Effector CD4-positive, alpha-beta T cell (primary cell): ENCODE measurements at regions not wholly inside any gene's neighbourhood (a gene's known extent, or its start where the extent isn't known, plus 50 kb on each side); places are given as distances from the start of the nearest gene placed in this dataset.

Experiments used
- DNase-seq: peaks from one replicate; pipeline ENCODE4 v3.0.0-alpha.2; 2020

DNA sequence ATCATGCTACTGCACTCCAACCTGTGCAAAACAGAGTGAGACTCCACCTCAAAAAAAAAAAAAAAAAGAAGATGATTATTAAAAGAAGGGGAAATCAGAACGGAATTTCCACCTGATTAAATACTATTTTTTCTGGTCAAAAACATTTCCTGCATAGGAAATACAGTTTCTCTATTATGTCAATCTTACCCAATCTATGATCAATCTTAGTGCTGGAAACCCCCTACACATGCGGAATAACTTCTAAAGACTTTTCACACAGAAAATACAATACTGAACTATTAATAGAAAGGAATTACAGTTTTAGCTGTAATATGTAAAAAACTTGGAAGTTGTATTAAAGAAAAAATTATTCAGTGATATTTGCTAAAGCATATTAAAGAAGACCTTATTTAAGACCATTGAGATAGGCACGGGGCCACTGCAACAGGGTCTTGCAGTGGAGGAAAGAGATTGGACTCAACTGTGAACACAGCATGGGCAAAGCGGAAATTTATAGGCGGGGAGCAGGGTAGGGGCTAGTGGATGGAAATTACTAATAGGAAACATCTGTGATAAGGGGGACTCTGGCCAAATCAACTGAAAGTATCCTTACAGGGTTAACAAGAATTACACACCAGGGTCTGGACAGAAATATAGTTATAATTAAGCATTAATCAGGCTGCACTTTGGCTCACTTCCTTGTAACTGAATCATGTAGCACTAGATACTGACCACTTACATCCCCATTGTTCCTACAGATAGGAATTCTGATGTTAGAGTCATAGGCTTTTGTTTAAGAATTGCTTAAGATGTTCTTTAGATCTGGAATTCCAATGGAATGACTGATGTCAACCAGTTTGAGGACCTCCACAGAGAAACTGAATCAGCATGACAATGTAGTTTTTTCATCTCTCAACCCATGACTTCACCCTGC, 411.5 kb upstream of the DDI1 start:
- DNase-seq = no peak

DNA sequence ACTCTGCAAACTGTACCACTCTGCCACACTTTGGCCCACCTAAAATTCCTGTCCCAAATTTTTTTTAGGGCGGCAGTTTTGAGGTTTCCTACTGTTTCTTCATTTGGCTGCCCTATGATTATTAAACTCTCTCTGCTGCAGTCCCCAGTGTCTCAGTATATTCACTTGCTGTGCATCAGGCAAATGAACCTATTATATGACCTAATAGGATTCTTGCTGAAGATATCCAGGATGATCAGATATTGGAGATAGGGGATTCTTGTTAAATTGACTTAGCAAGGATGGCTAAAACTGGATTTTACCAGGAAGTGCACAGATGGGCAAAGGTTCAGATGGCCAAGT, 410.8 kb upstream of the DDI1 start:
- no peak for DNase-seq

DNA sequence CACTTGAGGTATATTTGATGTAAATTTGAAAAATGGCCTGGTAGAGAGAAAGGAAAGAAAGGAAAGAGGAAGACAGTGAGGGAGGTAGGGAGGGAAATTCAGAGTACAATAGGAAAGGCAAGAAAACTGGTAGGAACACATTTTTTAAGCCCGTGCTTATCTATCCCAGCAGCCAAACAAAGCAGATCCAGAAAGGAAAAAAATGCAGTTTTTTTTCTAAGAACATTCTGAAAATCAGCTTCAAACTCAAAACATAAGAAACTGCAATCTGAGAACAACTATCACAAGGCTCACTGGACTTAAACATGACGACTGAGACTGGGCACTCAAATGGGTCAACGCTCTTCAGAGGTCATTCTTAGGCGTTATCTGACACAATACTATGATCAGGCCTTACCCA, 408.3 kb upstream of the DDI1 start:
- no peak for DNase-seq

DNA sequence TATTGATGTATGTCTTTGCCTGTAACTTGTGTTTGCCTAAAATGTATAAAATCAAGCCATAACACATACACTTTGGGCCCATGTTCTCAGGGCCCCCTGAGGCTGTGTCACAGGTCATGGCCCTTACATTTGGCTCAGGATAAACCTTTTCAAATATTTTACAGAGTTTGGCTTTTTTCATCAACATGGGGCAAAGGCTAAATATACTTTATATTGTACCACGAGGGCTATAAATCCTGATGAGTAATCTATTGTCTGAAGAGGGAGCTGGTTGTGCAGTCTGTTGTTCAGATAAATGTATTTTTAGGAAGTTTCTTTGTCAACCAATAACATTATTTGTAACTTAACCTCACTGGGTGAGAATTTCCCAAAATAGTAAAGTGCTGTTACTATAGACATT, 404.6 kb upstream of the DDI1 start:
- no peak for DNase-seq

DNA sequence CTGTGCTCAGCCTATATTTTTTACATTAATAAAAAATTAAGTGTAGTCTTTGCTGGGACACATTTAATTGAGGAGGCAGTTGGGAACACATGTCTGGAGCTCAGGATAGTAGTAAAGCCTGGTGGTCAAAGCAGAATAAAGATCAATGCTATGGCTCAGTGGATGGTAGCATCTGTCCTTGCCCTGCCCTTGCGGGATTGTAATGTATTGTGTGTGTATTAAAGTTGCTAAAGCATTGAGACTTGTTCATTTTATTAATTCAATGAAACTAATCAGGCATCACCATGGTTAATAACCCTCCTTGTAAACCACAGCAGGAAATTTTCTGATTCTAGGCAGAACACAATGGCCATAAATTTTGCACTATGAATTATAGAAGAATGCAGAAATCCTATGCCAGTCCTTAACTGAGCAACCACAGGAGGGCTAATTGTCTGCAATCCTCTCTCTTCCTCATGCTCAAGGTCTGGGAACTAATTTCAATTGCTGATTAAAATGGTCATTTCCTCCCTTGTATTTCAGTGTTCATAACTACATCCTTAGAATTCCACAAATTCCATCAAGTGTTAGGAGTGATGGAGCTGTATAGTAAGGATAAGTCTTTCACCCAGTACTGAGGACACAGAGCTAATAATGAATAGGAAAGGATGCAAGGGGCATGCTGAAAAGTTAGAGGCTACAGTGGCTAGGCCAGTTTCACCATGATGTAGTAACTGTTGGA, 403.2 kb upstream of the DDI1 start:
- no peak for DNase-seq

DNA sequence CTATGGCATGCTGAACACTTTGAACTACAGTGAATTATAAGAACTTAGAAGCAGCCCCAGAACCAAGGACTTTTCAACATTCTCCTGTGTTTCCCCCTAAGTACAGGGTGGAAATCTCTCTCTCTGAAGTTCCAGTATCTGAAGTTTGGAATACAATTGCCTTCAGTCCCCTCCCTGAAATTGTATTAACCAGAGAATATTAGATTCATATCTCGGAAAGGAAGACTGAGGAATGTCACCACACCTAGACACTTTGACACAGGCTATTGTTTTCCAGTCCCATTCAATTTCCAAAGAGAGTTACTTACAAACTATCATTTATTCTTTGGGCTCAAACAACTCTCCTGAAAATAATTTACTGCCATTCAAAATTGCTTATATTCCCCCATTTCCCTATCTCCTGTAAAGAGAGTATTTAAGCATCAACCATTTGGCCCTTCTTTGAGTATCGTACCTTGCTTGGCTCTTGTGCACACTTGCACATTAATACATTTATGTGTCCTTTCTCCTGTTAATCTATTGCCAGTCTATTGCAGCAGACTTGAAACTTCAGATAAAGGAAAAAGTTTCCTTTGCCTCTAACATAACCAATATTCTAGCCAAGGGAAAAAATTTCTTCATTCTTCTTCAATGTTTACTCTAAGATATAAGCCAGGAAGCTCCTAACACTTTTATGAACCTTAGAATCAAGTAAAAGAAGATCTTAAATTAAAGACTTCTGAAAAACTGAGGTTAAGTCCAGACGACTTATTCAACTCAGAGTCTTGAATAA, 402.4 kb upstream of the DDI1 start:
- DNase-seq = no peak

DNA sequence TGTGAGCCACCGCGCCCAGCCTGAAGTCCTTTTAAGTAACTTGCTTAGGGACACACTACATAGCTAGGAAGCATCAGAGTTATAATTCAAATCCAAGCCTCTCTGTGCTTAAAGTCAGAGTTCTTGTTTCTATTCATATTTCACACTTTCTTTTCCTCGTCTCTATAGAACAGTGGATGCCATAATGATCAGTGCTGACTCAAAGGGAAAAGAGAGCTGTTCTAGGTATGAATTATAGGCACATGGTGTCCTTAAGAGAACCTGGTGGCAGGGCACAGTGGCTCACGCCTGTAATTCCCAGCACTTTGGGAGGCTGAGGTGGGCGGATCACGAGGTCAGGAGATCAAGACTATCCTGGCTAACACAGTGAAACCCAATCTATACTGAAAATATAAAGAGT, 400.2 kb upstream of the DDI1 start:
- no peak for DNase-seq

DNA sequence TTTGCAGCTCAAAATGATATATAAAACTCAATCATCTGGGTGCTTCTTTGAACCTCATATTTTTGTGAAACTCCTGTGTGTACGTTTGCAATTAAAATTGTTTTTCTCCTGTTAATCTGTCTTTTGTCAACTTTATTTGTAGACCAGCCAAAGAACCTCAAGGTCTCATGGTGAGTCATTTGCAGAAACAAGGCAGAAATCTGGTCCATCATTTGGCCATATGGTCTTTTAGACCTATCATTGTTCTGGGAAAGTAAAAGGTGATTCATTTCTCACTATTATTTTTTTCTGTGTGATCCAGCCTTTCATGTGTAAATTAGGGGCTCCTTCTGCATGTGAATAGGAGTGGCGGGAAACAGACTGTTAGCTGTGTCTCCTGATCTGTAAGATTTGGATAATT, 399.1 kb upstream of the DDI1 start:
- no peak for DNase-seq

DNA sequence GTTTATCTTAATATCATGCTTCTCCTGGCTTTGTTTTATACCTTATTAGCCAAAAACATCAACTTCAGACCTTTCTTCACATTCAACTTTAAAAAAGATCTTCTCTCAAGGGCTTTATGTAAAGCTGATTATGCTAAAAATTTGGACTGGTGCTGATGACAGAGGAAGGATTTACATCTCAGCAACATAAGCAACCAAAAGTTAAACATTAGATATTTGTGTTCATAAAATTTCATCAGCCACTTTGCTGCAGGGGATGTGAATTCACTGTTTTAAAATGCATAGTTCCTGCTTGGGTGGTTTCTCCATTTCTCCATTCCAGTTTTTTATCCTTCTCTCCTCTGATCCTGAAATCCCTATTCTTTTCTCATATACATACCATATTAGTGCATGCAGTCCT, 398.6 kb upstream of the DDI1 start:
- DNase-seq = no peak

DNA sequence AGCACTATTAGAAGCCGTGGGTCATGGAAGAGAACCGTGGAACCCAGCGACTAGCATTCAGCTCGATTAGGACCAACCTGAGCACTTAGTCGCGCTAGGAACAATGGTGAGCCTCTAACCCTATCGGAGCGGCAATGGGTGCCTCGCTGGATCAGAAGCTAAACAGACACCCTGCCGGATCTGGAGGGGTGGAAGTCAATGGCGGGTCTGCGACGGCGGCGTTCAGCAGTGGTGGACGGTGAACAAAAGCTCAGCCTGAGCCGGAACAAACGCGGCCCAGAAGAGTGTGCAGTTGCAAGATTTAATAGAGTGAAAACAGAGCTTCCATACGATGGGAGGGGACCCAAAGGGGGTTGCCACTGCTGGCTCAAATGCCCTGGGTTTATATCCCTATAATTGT, 391.8 kb upstream of the DDI1 start:
- no peak for DNase-seq

DNA sequence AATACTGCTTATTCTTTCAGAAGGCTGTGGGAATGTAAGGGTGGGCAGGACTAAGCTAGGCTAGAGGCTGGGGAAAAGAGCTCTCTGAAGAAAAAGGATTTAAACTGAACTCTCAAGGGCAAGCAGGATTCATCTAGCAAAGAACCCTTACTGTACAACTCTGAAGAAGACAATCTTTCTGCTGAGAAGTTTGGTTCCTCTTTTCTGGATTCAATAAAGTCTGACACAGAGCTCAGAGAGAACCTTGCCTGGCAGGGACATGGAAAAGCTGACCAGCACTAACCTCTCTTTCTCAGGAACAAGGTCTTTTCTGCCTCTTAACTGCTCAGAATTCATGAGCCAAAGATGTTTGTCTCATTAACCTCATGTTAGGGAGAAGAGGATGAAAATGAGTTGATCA, 388.4 kb upstream of the DDI1 start:
- no peak for DNase-seq

DNA sequence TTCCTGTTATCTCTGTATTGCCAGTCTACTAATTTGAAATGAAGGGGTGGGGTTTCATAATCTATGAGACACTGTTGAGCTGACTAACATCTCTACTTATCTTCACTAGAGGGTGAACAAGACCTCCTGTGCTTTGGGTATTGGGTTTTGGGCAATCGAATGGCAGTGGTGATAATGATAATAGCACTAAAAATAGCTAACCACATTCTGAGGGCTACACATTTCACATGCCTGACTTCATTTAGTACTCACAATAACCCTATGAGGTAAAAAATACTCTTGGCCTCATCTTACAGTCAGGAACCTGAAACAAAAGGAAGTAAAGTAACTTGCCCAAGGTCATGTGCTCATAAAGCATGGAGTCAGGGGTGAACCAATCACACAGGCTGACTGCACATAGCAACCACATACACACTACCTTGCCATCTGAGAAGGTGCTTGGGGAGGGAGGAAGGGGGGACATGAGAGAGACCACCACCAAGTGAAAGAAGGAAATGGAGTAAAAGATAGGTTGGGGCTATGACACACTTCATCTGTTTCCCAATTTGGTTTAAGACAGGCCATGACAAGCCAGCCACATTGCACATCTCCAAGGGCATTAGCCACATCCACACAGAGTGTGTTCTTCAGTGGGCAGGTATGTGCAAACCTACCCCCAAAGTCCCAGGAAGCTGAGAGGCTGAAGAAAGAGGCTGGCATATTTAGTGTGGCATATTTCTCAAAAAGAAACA, 387.6 kb upstream of the DDI1 start:
- DNase-seq = no peak

DNA sequence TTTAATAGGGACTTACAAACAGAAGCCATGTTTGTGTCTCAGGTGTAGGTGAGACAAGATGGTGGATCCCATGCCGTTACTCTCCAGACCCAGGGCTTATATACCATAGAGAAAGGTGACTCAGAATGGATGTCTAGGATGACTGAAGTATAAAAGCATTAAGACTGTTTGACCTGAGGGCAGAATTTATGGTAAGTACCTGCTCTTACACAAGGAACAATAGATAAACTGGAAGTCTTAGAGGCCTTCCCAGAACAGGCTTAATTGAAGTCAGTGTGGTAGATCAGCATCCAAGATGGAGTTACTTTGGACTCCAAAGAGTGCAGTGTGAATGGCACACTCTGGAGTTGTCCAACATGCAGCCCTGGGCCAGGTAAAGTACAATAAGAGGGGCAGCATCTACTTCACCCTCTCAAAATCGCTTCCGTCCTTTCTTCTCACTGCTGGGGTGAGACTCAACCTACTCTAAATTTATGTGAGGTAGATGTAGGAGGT, 387.0 kb upstream of the DDI1 start:
- no peak for DNase-seq

DNA sequence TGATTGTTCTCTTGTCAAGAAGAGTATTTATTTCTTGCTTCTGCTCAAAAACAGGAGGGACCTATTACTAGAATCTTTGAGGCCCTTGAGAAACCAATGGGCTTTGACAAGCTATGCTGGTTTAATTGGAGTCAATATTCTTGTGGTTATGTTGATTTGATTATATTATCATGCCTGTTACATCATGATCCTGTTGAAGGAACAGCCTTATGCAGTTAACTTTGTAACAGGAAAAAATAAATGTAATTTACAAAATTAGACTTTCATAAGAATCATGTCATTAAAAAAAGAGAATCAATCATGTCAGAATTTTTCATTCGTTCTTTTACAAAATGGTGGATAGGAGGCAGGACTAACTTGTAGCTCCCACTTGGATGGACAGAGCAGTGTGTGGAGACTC, 386.1 kb upstream of the DDI1 start:
- no peak for DNase-seq

DNA sequence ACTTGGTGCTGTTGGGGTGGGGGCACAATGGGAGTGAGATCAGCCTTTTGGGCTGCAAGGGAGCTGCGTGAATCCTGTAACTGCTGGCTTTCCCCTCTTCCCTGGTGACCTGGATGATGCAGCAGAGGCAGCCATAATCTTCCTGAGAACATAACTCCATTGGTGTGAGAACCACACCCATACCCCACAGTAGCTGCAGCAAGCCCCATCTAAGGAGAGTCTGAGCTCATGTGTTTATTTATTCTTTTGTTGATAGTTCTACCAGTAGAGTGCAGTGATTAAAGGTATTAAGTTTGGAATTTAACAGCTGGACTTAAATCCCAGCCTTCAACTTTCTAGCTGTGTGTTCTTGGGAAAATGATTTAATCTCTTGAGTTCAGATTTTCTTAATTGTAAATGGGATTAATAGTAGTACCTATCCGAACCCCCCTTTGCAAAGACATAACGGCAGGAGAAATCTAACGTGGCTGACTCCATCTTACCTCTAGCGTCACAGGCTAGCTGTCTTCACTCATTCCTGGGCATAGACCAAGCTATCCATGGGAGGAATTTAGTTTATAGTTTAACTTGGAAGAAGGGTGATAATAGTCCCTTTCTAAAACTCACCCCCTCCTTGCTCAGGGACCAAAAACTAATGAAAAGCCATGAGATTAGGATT, 385.0 kb upstream of the DDI1 start:
- DNase-seq = no peak

DNA sequence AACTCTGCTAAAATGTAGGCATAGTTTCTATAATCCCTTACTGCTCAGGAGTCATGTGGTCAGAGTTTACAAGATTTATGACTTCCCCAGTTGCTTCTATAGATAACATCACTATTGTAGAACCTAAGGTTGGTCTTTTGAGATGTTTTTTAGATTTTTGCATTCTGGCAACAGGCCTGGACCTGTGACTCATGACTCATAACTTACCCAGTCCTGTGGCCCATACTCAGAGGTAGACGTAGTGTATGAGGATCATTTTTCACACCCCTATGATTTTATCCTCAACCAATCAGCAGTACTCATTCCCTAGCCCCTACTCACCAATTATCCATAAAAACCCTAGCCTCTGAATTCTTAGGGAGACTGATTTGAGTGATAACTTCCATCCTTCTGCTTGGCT, 384.4 kb upstream of the DDI1 start:
- no peak for DNase-seq

DNA sequence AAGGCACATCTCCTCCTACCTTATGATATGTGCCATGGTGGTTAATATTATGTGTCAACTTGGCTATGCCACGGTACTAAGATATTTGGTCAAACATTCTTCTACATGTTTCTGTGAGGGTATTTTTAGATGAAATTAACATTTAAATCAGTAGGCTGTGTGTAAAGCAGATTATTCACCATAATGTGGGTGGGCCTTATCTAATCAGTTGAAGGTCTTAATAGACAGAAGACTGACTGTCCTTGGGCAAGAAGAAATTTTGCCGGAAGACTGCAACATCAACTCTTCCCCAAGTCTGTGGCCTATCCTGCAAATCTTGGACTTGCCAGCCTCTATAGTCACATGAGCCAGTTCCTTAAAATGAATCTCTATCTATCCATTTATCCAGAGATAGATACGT, 380.1 kb upstream of the DDI1 start:
- DNase-seq = no peak

DNA sequence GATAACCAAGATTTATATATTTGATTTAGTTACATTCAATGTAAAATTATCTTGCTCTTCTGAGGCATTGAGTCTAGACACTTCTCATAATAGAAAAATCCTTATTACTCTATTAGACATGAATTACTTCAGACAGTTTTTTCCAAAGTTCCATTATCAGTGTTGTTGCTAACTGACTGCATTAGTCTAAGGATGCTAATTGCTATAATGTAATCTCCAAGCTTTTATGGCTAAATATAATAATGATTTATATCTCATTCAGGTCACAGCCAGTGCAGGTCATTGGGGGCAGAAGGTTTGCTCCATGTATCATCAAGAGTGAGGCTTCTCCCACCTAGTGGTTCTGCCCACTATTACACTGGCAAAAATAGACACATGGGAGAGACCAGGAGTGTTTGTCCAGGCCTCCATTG, 377.2 kb upstream of the DDI1 start:
- DNase-seq = no peak

DNA sequence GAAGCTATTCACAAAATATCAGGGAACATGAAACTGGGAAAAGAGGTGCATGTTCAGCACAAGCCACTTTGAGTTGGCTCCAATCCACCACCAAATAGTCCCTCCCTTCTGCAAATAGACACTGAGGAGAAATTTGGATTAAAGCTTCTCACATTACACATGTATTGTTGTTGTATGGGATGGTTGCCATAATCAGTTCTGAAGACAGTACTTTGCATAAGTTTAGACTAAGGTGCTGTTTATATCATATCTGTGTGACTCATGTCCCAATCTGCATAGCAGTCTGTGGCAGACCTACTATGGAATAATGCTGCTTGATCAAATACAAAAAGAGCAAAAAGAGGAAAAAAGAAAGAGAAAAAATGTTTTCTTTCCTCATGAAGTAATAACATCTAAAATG, 376.7 kb upstream of the DDI1 start:
- no peak for DNase-seq

DNA sequence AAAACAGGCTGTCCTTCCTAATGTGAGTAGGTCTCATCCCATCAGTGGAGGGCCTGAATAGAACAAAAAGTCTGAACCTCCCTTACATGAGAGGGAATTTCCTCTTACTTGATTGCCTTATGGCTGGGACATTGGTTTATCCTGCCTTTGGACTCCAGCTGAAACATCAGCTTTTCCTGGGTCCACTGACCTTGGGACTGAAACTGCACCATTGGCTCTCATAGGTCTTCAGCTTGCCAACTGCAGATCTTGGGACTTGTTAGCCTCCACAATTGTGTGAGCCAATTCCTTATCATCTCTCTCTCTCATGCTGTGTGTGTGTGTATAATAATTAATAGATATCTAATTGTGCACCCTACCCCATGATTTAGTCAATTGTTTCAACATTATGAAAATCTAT, 375.3 kb upstream of the DDI1 start:
- DNase-seq = no peak

DNA sequence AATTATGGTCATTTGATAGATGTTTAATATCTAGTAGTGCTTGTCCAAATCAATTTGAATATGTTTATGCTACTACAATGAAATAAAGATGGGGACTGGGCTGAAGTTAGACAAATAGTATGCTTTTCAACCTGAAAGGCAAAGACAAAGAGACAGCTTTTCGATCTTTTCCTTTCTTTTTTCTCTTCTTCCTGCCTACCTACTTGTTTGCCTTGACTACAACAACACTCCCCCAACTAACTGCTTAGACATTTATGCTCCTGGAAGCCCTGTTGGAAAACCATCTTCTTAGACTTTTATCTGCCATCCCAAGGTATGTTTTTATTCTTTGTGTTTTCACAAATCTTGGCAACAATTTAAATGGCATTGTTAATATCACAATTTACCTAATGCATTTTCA, 374.4 kb upstream of the DDI1 start:
- DNase-seq = no peak

DNA sequence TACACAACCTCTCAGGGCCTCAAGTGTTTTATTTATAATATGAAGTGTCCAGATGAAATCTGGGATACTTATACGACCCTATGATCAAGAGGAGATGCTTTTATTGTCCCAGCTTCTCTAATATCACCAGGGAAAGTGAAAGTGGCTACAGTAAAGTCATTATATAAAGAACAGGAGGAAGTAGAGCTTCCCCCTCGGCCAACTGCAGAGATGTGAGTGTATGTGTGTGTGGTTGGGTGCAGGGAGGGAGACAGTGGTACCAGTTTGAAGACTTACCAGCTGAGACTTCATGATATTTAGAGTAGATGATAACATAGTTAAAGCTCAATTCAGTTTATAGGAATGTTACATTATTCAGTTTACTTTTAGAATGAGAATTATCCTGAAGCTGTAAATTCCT, 373.6 kb upstream of the DDI1 start:
- DNase-seq = no peak
